ENCODE measurements at regions not wholly inside any gene's neighbourhood (a gene's known extent, or its start where the extent isn't known, plus 50 kb on each side); places are given as distances from the start of the nearest gene placed in this dataset.
"Not testable (repeated sequence)": the region's sequence is repeated elsewhere in the genome, so short reads cannot be mapped to it uniquely, and the experiment has no call there.

DNA sequence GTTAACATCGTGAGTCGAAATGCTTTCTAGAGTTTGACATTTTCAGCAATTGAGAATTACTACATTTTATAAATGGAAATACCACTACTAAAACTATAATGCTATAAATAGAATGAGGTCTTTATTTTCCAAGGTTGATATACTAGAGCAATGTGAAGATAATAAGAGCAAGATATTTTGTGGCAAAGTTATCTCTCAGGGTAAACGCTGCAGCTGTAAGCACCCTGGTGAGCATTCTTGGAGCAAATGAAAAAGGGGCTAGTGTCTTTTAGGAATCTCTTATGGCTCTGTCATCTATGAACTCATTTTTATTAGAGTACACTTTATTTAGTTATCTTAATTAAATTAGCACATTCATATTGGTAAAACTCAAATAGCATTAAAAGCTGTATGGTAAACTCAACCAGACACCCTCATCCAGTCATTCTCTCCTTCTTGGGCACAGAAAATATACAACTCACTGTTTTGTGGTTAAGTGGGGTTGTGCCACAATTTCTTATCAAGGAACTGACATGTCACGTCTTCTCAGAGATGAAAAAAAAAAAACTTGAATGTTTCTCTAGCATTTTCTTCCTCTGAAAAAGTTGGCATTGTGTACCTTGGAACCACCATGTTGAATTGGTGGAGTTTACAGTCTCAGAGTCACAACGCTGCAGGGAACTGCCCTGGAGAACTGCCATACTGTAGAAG lies 289.5 kb upstream of the PFKP start:
- TF ChIP-seq, protein P1, sequence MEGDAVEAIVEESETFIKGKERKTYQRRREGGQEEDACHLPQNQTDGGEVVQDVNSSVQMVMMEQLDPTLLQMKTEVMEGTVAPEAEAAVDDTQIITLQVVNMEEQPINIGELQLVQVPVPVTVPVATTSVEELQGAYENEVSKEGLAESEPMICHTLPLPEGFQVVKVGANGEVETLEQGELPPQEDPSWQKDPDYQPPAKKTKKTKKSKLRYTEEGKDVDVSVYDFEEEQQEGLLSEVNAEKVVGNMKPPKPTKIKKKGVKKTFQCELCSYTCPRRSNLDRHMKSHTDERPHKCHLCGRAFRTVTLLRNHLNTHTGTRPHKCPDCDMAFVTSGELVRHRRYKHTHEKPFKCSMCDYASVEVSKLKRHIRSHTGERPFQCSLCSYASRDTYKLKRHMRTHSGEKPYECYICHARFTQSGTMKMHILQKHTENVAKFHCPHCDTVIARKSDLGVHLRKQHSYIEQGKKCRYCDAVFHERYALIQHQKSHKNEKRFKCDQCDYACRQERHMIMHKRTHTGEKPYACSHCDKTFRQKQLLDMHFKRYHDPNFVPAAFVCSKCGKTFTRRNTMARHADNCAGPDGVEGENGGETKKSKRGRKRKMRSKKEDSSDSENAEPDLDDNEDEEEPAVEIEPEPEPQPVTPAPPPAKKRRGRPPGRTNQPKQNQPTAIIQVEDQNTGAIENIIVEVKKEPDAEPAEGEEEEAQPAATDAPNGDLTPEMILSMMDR (conservative IDR thresholded peaks at IDR 0.05; ENCODE audit: low read length): no peak
- TF ChIP-seq EZH2phosphoT487 (IDR thresholded peaks at IDR 0.05; ENCODE audit: borderline replicate concordance, low read depth, low read length): no peak
- H3K4me3 ChIP-seq (ENCODE audit: low read depth, low read length, poor library complexity, severe bottlenecking): no peak overlapping the region
- H3K9me3 ChIP-seq (ENCODE audit: low read length): no peaks in the 10 kb centered on the region
- ChIA-PET CTCF (ENCODE audit: unreplicated experiment) (no interaction called here), POLR2A (no interaction called here)
- no peak overlapping the region for H3K27ac ChIP-seq (ENCODE audit: low read depth, low read length, poor library complexity, severe bottlenecking)
- no TSS peak for BruUV-seq (replicated peaks)
- no peaks in the 10 kb centered on the region for H3K9me2 ChIP-seq (ENCODE audit: insufficient read depth, low read length)
- no peak overlapping the region for H3K4me2 ChIP-seq (ENCODE audit: low read length)
- DNase-seq (ENCODE audit: low spot score): no peak
- H2AFZ ChIP-seq (ENCODE audit: low read length): no peak overlapping the region
- no peaks in the 10 kb centered on the region for H3K36me3 ChIP-seq (ENCODE audit: insufficient read depth, low read length)
- intact Hi-C loops (cut with micrococcal nuclease; ENCODE audit: unreplicated experiment): no loop called here
- no peaks in the 10 kb centered on the region for H4K20me1 ChIP-seq (ENCODE audit: insufficient read depth, low read length)
- H3K79me2 ChIP-seq (ENCODE audit: insufficient read depth, low read depth, low read length): no peaks in the 10 kb centered on the region
- H3K4me1 ChIP-seq (ENCODE audit: insufficient read depth, low read length, poor library complexity, severe bottlenecking): no peaks in the 10 kb centered on the region

DNA sequence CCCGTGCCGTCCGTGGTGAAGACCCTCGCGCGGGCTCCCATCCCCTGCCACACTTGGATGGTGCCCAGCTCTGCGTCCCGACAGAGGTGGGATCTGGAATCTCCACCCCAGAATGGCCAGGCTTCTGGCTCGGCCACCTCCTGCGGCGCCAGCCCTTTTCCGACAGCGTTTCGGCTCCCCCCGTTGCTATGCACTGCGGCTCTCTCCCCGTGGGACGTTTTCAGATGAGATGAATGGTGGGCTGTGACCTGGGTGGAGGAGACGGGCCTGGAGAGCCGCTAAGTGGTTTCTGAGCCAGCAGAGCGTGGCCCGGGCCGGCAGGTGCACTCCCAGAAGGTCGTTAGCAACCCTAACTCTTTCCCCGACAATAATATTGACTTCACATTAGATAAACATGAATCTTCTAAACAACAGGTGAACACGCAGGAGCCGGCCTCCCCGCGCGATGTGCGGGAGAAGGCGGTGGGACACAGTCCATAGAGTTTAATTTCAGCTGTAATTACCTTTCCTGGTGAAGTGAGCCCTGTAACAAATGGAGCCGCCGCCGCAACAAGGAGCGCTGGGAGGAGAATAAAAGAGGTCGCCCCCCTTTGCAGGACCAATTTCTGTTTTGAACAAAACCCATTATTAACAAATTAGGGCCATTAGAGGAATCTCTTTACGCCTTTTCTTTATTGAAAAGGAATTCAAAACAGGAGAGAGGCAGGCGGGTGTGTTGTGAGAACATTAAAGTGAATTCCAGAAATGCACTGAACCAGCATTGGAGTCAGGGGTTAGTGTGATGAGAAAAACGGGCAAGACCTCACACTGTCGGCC lies 294.3 kb upstream of the PFKP start:
- no peak overlapping the region for H3K4me2 ChIP-seq (ENCODE audit: low read length)
- no peaks in the 10 kb centered on the region for H3K9me2 ChIP-seq (ENCODE audit: insufficient read depth, low read length)
- H3K9me3 ChIP-seq (ENCODE audit: low read length): no peaks in the 10 kb centered on the region
- no TSS peak for BruUV-seq (replicated peaks)
- ChIA-PET CTCF (ENCODE audit: unreplicated experiment) (no interaction called here), POLR2A (no interaction called here)
- no peak overlapping the region for H3K4me3 ChIP-seq (ENCODE audit: low read depth, low read length, poor library complexity, severe bottlenecking)
- no peaks in the 10 kb centered on the region for H3K4me1 ChIP-seq (ENCODE audit: insufficient read depth, low read length, poor library complexity, severe bottlenecking)
- no peaks in the 10 kb centered on the region for H4K20me1 ChIP-seq (ENCODE audit: insufficient read depth, low read length)
- H3K36me3 ChIP-seq (ENCODE audit: insufficient read depth, low read length): no peaks in the 10 kb centered on the region
- H3K79me2 ChIP-seq (ENCODE audit: insufficient read depth, low read depth, low read length): no peaks in the 10 kb centered on the region
- no peak for TF ChIP-seq EZH2phosphoT487 (IDR thresholded peaks at IDR 0.05; ENCODE audit: borderline replicate concordance, low read depth, low read length)
- TF ChIP-seq, protein P1 (conservative IDR thresholded peaks at IDR 0.05; ENCODE audit: low read length): no peak
- DNase-seq (ENCODE audit: low spot score): no peak
- intact Hi-C loops (cut with micrococcal nuclease; ENCODE audit: unreplicated experiment): no loop called here
- H3K27ac ChIP-seq (ENCODE audit: low read depth, low read length, poor library complexity, severe bottlenecking): no peak overlapping the region
- H2AFZ ChIP-seq (ENCODE audit: low read length): no peak overlapping the region

DNA sequence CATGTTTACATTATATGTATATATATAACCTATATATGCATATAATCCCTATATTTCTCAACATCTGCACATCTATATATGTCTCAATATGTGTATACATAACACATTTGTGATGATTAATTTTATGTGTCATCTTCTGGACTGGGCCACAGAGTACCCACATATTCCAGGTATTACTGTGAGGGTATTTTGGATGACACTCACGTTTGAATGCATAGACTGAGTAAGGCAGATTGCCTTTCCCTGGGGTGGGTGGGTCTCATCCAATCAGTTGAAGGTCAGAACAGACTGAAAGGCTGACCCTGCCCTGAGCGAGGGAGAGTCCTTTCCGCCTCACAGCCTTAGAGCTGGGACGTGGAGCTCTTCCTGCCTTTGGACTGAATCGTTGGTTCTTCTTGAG lies 295.2 kb upstream of the PFKP start:
- Histone ChIP-seq H2AFZ (ENCODE audit: low read length) (no peak overlapping the region), H4K20me1 (ENCODE audit: insufficient read depth, low read length) (no peaks in the 10 kb centered on the region), H3K27ac (ENCODE audit: low read depth, low read length, poor library complexity, severe bottlenecking) (no peak overlapping the region), H3K4me3 (ENCODE audit: low read depth, low read length, poor library complexity, severe bottlenecking) (no peak overlapping the region), H3K9me2 (ENCODE audit: insufficient read depth, low read length) (no peaks in the 10 kb centered on the region), H3K9me3 (ENCODE audit: low read length) (no peaks in the 10 kb centered on the region), H3K4me2 (ENCODE audit: low read length) (no peak overlapping the region), H3K4me1 (ENCODE audit: insufficient read depth, low read length, poor library complexity, severe bottlenecking) (no peaks in the 10 kb centered on the region), H3K36me3 (ENCODE audit: insufficient read depth, low read length) (no peaks in the 10 kb centered on the region), H3K79me2 (ENCODE audit: insufficient read depth, low read depth, low read length) (no peaks in the 10 kb centered on the region)
- ChIA-PET CTCF (ENCODE audit: unreplicated experiment) (no interaction called here), POLR2A (no interaction called here)
- intact Hi-C loops (cut with micrococcal nuclease; ENCODE audit: unreplicated experiment): no loop called here
- TF ChIP-seq EZH2phosphoT487 (IDR thresholded peaks at IDR 0.05; ENCODE audit: borderline replicate concordance, low read depth, low read length): no peak
- TF ChIP-seq, protein P1 (conservative IDR thresholded peaks at IDR 0.05; ENCODE audit: low read length): no peak
- BruUV-seq (replicated peaks): no TSS peak
- no peak for DNase-seq (ENCODE audit: low spot score)

DNA sequence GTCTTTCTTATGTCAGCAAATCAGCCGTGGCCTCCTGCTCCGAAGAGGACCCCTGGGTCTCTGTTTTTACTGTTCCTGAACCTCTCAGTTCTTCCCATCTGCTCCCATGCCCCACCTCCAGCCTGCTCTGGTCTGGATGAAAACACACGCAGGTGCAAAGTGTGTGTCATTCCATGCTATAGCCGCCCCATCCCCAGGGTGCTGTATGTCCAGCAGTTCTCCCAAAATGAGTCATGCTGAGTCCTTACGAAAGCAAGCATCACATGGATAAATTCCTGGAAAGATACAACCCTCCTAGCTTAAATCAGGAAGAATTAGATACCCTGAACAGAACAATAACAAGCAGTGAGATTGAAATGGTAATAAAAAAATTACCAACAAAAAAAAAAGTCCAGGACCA lies 300.1 kb upstream of the PFKP start:
- intact Hi-C loops (cut with micrococcal nuclease; ENCODE audit: unreplicated experiment); DNase-seq (ENCODE audit: low spot score); H3K27ac ChIP-seq (ENCODE audit: low read depth, low read length, poor library complexity, severe bottlenecking); H3K4me2 ChIP-seq (ENCODE audit: low read length); H2AFZ ChIP-seq (ENCODE audit: low read length); BruUV-seq (replicated peaks); H3K9me2 ChIP-seq (ENCODE audit: insufficient read depth, low read length); H3K79me2 ChIP-seq (ENCODE audit: insufficient read depth, low read depth, low read length); POLR2A ChIA-PET; H3K4me3 ChIP-seq (ENCODE audit: low read depth, low read length, poor library complexity, severe bottlenecking); H4K20me1 ChIP-seq (ENCODE audit: insufficient read depth, low read length); H3K36me3 ChIP-seq (ENCODE audit: insufficient read depth, low read length); CTCF ChIA-PET (ENCODE audit: unreplicated experiment); H3K4me1 ChIP-seq (ENCODE audit: insufficient read depth, low read length, poor library complexity, severe bottlenecking); H3K9me3 ChIP-seq (ENCODE audit: low read length): not testable (repeated sequence)
